ENCODE measurements at regions not wholly inside any gene's neighbourhood (a gene's known extent, or its start where the extent isn't known, plus 50 kb on each side); places are given as distances from the start of the nearest gene placed in this dataset.
"Not testable (repeated sequence)": the region's sequence is repeated elsewhere in the genome, so short reads cannot be mapped to it uniquely, and the experiment has no call there.

GRCh38 chr2:90238505-90239230, 1547.2 kb downstream of the RPIA start:
- not testable (repeated sequence) for DNase-seq

GRCh38 chr2:90239769-90240168, 1548.3 kb downstream of the RPIA start:
- not testable (repeated sequence) for DNase-seq

- DNase-seq: not testable (repeated sequence)
Observed at GRCh38 chr2:90244902-90245765, 1553.7 kb downstream of the RPIA start.

GRCh38 chr2:90248400-90248799, 1556.9 kb downstream of the RPIA start:
- not testable (repeated sequence) for DNase-seq

GRCh38 chr2:90250350-90250749, 1558.9 kb downstream of the RPIA start:
- not testable (repeated sequence) for DNase-seq

GRCh38 chr2:90251576-90251975, 1560.1 kb downstream of the RPIA start:
- DNase-seq: not testable (repeated sequence)

- DNase-seq: not testable (repeated sequence)
Observed at GRCh38 chr2:90253306-90253705, 1561.8 kb downstream of the RPIA start.

GRCh38 chr2:90266888-90267287, 1575.4 kb downstream of the RPIA start:
- not testable (repeated sequence) for DNase-seq

GRCh38 chr2:90287751-90288150, 1596.3 kb downstream of the RPIA start:
- DNase-seq: not testable (repeated sequence)

GRCh38 chr2:90288396-90288795, 1596.9 kb downstream of the RPIA start:
- not testable (repeated sequence) for DNase-seq

- not testable (repeated sequence) for DNase-seq
Observed at GRCh38 chr2:90289291-90289980, 1598.0 kb downstream of the RPIA start.

- not testable (repeated sequence) for DNase-seq
Observed at GRCh38 chr2:90290701-90291100, 1599.2 kb downstream of the RPIA start.

- DNase-seq: not testable (repeated sequence)
Observed at GRCh38 chr2:90291168-90291883, 1599.9 kb downstream of the RPIA start.

- not testable (repeated sequence) for DNase-seq
Observed at GRCh38 chr2:90291934-90292333, 1600.5 kb downstream of the RPIA start.

- not testable (repeated sequence) for DNase-seq
Observed at GRCh38 chr2:90292451-90292850, 1601.0 kb downstream of the RPIA start.

- DNase-seq: not testable (repeated sequence)
Observed at GRCh38 chr2:90293224-90293623, 1601.8 kb downstream of the RPIA start.

- DNase-seq: not testable (repeated sequence)
Observed at GRCh38 chr2:90293806-90294205, 1602.3 kb downstream of the RPIA start.

- not testable (repeated sequence) for DNase-seq
Observed at GRCh38 chr2:90295036-90295750, 1603.7 kb downstream of the RPIA start.

- not testable (repeated sequence) for DNase-seq
Observed at GRCh38 chr2:90296484-90296777, 1605.0 kb downstream of the RPIA start.

- DNase-seq: not testable (repeated sequence)
Observed at GRCh38 chr2:90297701-90298100, 1606.2 kb downstream of the RPIA start.

- not testable (repeated sequence) for DNase-seq
Observed at GRCh38 chr2:90298126-90298755, 1606.8 kb downstream of the RPIA start.

Data from NCI-H1105 (cell line).